HepG2 (cell line): ENCODE measurements at regions not wholly inside any gene's neighbourhood (a gene's known extent, or its start where the extent isn't known, plus 50 kb on each side); places are given as distances from the start of the nearest gene placed in this dataset.

Experiments
- ATAC-seq: fragments of 200-7000 bp; cut with Tn5 transposase; 3 replicates; pipeline ENCODE4 v1.9.1; 2020; ENCODE audit warnings: mild to moderate bottlenecking, moderate library complexity
- BruUV-seq: library from RNA; stranded (reverse); fragments of 400-500 nt; replicated peaks from 2 replicates; lab custom pipeline; 2021; lab: Mats Ljungman, UMichigan
- CTCF ChIA-PET: fragments of 300-600 bp; formaldehyde crosslinking; extraction: SDS; loops from one replicate; lab custom pipeline; 2021; ENCODE audit warnings: low total read pairs, inconsistent platforms, low intra/inter-chr PET ratio; lab: Yijun Ruan, JAX
- POLR2A ChIA-PET: fragments of 350-600 bp; sonication (Branson Sonifier 250); formaldehyde crosslinking; loops from one replicate; lab custom pipeline; 2020; ENCODE audit warnings: antibody characterized with exemption, inconsistent platforms; lab: Yijun Ruan, JAX
- DNase-seq: peaks from one replicate; pipeline ENCODE4 v3.0.0-alpha.2; 2015; ENCODE audit warnings: low spot score
- FAIRE-seq: peaks from 3 replicates; lab custom pipeline; 2011; peaks lifted over from hg19 to GRCh38; lab: Jason Lieb, UNC
- H2AFZ ChIP-seq: one replicate; pipeline ENCODE4 v1.6.1; 2011; ENCODE audit warnings: low read length, inconsistent platforms
- H3K27ac ChIP-seq: fragments of 300-600 bp; 3 replicates; pipeline ENCODE4 v1.8.0; 2011; ENCODE audit warnings: mixed run types, mild to moderate bottlenecking, mixed read lengths, low read length, inconsistent platforms; ENCODE audit not compliant: insufficient read depth; ENCODE audit errors: extremely low read length
- H3K27me3 ChIP-seq, 2 experiments: fragments of 200-600 bp in 1 of 2; 2 replicates in 1 of 2; 3 replicates in 1 of 2; pipeline versions ENCODE4 v1.6.0 to v1.8.0; 2011; ENCODE audit warnings: low read length in 2 of 2, mild to moderate bottlenecking in 2 of 2, moderate library complexity in 2 of 2, inconsistent platforms in 1 of 2; ENCODE audit not compliant: insufficient read depth in 2 of 2, control insufficient read depth in 1 of 2
- H3K36me3 ChIP-seq, 2 experiments: fragments of 200-600 bp in 1 of 2; replicated peaks in 1 of 2; 2 replicates in 1 of 2; 3 replicates in 1 of 2; pipeline versions ENCODE4 v1.5.1 to v1.8.0; 2011; ENCODE audit warnings: low read length in 2 of 2, inconsistent platforms in 1 of 2; ENCODE audit not compliant: insufficient read depth in 2 of 2, control insufficient read depth in 1 of 2
- H3K4me1 ChIP-seq: 2 replicates; pipeline ENCODE4 v1.5.1; 2012; ENCODE audit warnings: low read length, inconsistent platforms; ENCODE audit not compliant: insufficient read depth
- H3K4me2 ChIP-seq: 2 replicates; pipeline ENCODE4 v1.6.0; 2011; ENCODE audit warnings: low read depth, low read length, inconsistent platforms
- H3K4me3 ChIP-seq, 3 experiments: fragments of 200-600 bp in 1 of 3; sonication (generic), shearing (Covaris generic) in 1 of 3; replicated peaks in 1 of 3; 2 replicates each; pipeline ENCODE4 v1.5.1; 2011 to 2016; ENCODE audit warnings: low read length in 3 of 3, inconsistent platforms in 2 of 3, low read depth in 2 of 3, mild to moderate bottlenecking in 2 of 3, control low read depth in 1 of 3, mixed read lengths in 1 of 3; ENCODE audit not compliant: insufficient read depth in 1 of 3
- H3K79me2 ChIP-seq: one replicate; pipeline ENCODE4 v1.6.1; 2011; ENCODE audit warnings: low read length, inconsistent platforms; ENCODE audit not compliant: insufficient read depth
- H3K9ac ChIP-seq: 2 replicates; pipeline ENCODE4 v1.6.0; 2011; ENCODE audit warnings: mild to moderate bottlenecking, low read depth, low read length, inconsistent platforms; ENCODE audit not compliant: insufficient read depth
- H3K9me3 ChIP-seq: 2 replicates; pipeline ENCODE4 v1.5.1; 2012; ENCODE audit warnings: mild to moderate bottlenecking, low read length
- H4K20me1 ChIP-seq: 2 replicates; pipeline ENCODE4 v1.6.0; 2011; ENCODE audit warnings: inconsistent platforms, mild to moderate bottlenecking, low read length, moderate library complexity; ENCODE audit not compliant: insufficient read depth
- HNF4A ChIP-seq: sonication (generic); formaldehyde crosslinking; IDR thresholded peaks from 2 replicates; pipeline ENCODE4 v1.4.0; 2020; ENCODE audit warnings: missing genetic modification reagents
- NFYC ChIP-seq: IDR thresholded peaks from 2 replicates; pipeline ENCODE4 v1.6.1; 2016; ENCODE audit warnings: missing genetic modification reagents, missing compliant biosample characterization
- PCBP2 ChIP-seq: fragments of 200-400 bp; formaldehyde crosslinking; optimal IDR thresholded peaks from 2 replicates; pipeline ENCODE3; 2018; ENCODE audit warnings: low read length, low read depth; ENCODE audit not compliant: poor library complexity, severe bottlenecking
- REL ChIP-seq: sonication (generic); formaldehyde crosslinking; conservative IDR thresholded peaks from 2 replicates; pipeline ENCODE4 v1.8.0; 2022; ENCODE audit warnings: mild to moderate bottlenecking, missing genetic modification reagents, moderate library complexity
- SRSF4 ChIP-seq: fragments of 200-400 bp; formaldehyde crosslinking; IDR thresholded peaks from one replicate; pipeline ENCODE4 v1.6.1; 2018; ENCODE audit warnings: mild to moderate bottlenecking, low read depth, low read length, moderate library complexity; ENCODE audit not compliant: poor library complexity, severe bottlenecking
- SUZ12 ChIP-seq: fragments of 150-350 bp; IDR thresholded peaks from 2 replicates; pipeline ENCODE4 v1.6.1; 2014; ENCODE audit warnings: low read depth, low read length
- YEATS4 ChIP-seq: sonication (generic); formaldehyde crosslinking; IDR thresholded peaks from 2 replicates; pipeline ENCODE4 v1.4.0; 2020; ENCODE audit warnings: missing genetic modification reagents, borderline replicate concordance
- ZFAT ChIP-seq: sonication (generic); formaldehyde crosslinking; conservative IDR thresholded peaks from 2 replicates; pipeline ENCODE4 v1.8.1; 2023; ENCODE audit warnings: missing genetic modification reagents, inconsistent platforms
- ZNF3 ChIP-seq: IDR thresholded peaks from 2 replicates; pipeline ENCODE4 v1.7.0; 2017; ENCODE audit warnings: inconsistent platforms
- ZNF354B ChIP-seq: sonication (generic); formaldehyde crosslinking; IDR thresholded peaks from 2 replicates; pipeline ENCODE4 v1.8.0; 2022; ENCODE audit warnings: mild to moderate bottlenecking, missing genetic modification reagents
- WGBS: methylation state at CpG from one replicate; pipeline ENCODE4 v1.1.6; 2017; ENCODE audit warnings: low lambda C conversion rate; 5-methylcytosine and 5-hydroxymethylcytosine counted together
- in situ Hi-C: cut with HindIII; loops from 2 replicates; pipeline ENCODE4 v1.10.0; 2017; ENCODE audit warnings: low pct_unique_long_range_greater_than_20kb; ENCODE audit not compliant: extremely low pct_ligation_motif_present
- intact Hi-C: fragments of 100-400 bp; cut with micrococcal nuclease; formaldehyde crosslinking; loops from one replicate; pipeline ENCODE4 v1.10.0; 2022; ENCODE audit not compliant: unreplicated experiment
- TF ChIP-seq, protein P1 (sequence below): sonication (generic); formaldehyde crosslinking; IDR thresholded peaks from 2 replicates; pipeline ENCODE4 v1.4.0; 2020; ENCODE audit warnings: missing genetic modification reagents, mild to moderate bottlenecking, borderline replicate concordance
- TF ChIP-seq, protein P2 (sequence below): IDR thresholded peaks from 2 replicates; pipeline ENCODE4 v1.6.1; 2016; ENCODE audit warnings: mild to moderate bottlenecking, missing biosample characterization, missing genetic modification reagents
- TF ChIP-seq, protein P3 (sequence below): sonication (generic); formaldehyde crosslinking; IDR thresholded peaks from 2 replicates; pipeline ENCODE4 v1.5.1; 2020; ENCODE audit warnings: mild to moderate bottlenecking, missing genetic modification reagents, moderate library complexity

DNA sequence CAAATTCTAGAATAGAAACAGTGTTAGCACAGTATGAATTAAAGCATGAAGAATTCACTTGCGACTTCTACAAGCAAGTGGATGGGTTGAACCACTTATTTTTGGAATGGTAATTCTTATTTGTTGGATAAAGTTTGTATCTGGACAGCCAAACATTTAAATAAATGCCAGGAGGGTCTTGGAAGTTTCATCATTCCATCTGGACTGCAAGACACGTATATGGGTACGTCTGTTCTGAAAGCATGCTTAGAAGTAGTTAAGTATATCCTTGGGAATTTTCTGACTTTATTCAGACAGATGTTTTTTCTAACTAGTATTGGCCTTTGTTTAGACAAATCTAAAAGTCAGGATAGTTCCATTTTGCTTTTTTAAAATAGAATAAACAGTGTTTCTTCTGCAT, 77.5 kb upstream of the CASK start (continued):
- no peak for TF ChIP-seq ZFAT (CRISPR knock-in tag)
- TF ChIP-seq, protein P1, sequence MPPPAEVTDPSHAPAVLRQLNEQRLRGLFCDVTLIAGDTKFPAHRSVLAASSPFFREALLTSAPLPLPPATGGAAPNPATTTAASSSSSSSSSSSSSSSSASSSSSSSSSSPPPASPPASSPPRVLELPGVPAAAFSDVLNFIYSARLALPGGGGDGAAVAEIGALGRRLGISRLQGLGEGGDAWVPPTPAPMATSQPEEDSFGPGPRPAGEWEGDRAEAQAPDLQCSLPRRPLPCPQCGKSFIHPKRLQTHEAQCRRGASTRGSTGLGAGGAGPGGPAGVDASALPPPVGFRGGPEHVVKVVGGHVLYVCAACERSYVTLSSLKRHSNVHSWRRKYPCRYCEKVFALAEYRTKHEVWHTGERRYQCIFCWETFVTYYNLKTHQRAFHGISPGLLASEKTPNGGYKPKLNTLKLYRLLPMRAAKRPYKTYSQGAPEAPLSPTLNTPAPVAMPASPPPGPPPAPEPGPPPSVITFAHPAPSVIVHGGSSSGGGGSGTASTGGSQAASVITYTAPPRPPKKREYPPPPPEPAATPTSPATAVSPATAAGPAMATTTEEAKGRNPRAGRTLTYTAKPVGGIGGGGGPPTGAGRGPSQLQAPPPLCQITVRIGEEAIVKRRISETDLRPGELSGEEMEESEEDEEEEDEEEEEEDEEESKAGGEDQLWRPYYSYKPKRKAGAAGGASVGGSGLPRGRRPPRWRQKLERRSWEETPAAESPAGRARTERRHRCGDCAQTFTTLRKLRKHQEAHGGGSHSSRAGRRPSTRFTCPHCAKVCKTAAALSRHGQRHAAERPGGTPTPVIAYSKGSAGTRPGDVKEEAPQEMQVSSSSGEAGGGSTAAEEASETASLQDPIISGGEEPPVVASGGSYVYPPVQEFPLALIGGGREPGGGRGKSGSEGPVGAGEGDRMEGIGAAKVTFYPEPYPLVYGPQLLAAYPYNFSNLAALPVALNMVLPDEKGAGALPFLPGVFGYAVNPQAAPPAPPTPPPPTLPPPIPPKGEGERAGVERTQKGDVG (CRISPR knock-in tag), result no peak

DNA sequence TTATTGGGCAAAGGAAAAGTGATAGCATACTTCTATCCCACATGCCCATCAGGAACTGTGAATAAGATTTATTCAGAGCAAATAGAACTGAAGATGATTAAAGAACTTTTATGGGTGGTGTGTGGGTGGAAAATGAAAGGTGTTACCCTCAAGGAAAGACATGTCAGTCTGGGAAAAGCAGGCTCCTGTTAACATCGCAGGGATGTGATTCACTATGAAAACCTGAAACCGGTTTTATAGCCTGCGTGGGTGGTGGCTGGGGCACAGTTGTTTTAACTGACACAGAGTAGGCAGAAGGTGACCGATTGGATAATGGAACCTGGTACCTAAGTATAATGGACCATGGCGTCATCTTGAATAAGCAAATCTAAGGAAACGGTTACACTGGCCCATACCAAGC, 61.3 kb upstream of the CASK start:
- intact Hi-C loops, result no loop called here
- Histone ChIP-seq H2AFZ (no peak overlapping the region), H3K9ac (no peak overlapping the region), H3K27me3 (no peaks in the 10 kb centered on the region), H3K4me1 (no peaks in the 10 kb centered on the region), H3K79me2 (no peaks in the 10 kb centered on the region), H3K27ac (no peak overlapping the region), H3K4me3 (no peak overlapping the region), H3K9me3 (no peaks in the 10 kb centered on the region), H3K36me3 (no peaks in the 10 kb centered on the region), H3K4me2 (no peak overlapping the region), H4K20me1 (no peaks in the 10 kb centered on the region)
- in situ Hi-C loops, result no loop called here
- ATAC-seq (no peak), DNase-seq (no peak), FAIRE-seq (no peak)
- ChIA-PET POLR2A (no interaction called here), CTCF (no interaction called here)
- 86% methylated on average over 1 of the region's 6 CpGs for WGBS
- TF ChIP-seq SRSF4 (no peak), SUZ12 (no peak), ZNF3 (CRISPR knock-in tag) (no peak), YEATS4 (CRISPR knock-in tag) (no peak), PCBP2 (no peak), ZNF354B (CRISPR knock-in tag) (no peak), REL (no peak), HNF4A (no peak), NFYC (CRISPR knock-in tag) (no peak)
- TF ChIP-seq, protein P2, sequence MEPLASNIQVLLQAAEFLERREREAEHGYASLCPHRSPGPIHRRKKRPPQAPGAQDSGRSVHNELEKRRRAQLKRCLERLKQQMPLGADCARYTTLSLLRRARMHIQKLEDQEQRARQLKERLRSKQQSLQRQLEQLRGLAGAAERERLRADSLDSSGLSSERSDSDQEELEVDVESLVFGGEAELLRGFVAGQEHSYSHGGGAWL (CRISPR knock-in tag), result no peak
- TF ChIP-seq, protein P3, sequence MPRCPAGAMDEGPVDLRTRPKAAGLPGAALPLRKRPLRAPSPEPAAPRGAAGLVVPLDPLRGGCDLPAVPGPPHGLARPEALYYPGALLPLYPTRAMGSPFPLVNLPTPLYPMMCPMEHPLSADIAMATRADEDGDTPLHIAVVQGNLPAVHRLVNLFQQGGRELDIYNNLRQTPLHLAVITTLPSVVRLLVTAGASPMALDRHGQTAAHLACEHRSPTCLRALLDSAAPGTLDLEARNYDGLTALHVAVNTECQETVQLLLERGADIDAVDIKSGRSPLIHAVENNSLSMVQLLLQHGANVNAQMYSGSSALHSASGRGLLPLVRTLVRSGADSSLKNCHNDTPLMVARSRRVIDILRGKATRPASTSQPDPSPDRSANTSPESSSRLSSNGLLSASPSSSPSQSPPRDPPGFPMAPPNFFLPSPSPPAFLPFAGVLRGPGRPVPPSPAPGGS (CRISPR knock-in tag), result no peak
- no TSS peak for BruUV-seq
